ENCODE measurements at regions not wholly inside any gene's neighbourhood (a gene's known extent, or its start where the extent isn't known, plus 50 kb on each side); places are given as distances from the start of the nearest gene placed in this dataset.
"Not testable (repeated sequence)": the region's sequence is repeated elsewhere in the genome, so short reads cannot be mapped to it uniquely, and the experiment has no call there.

DNA sequence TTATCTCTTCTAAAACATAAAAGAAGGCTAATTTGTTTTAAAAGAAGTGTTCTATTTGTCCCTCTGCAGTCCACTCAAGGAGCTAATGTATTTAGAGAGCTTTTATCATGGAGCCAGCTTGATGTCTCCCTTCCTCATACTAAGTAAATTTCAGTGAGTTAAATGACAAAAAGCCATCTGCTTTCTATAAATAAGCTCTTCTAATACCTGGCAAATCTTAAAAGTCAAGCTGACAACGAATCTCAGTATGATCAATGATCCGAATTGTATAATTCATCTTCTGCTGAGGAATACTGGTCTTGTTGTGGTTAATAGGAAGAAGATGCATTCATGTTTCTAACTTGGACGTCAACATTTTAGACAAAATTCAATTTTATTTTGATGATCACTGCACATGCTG is 1390.7 kb downstream of the CDH8 start:
- H3K9me3 Mint-ChIP-seq = peaks cover 53% of the 10 kb centered on the region
- H3K4me1 Mint-ChIP-seq (ENCODE audit: low read depth) = no peaks in the 10 kb centered on the region
- no peaks in the 10 kb centered on the region for H3K36me3 Mint-ChIP-seq (ENCODE audit: low read depth)
- no peak overlapping the region for H3K27ac Mint-ChIP-seq
- H3K4me3 Mint-ChIP-seq (ENCODE audit: low read depth) = no peak overlapping the region
- intact Hi-C loops (cut with micrococcal nuclease) = no loop called here
- H3K27me3 Mint-ChIP-seq (ENCODE audit: low read depth) = no peaks in the 10 kb centered on the region
- no peak for DNase-seq (ENCODE audit: low spot score)

DNA sequence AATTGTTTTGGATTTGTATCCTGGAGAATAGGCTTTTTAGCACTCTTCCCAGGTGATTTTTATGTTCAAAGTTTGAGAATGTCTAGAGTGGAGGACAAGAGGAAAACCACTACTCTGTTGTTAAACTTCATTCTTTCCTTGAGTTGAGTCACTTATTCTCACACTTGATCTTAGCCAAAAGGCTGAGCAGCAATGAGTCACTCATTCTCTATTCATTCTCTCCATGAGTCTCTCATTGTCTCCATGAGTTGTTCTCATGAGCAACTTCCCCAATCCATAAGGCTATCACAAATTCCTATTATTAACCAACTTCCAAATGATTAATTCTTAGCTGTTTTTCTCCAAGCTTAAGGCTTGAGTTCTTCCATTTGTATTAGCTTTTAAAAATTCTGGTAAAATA is 1393.3 kb downstream of the CDH8 start:
- Mint-ChIP-seq H3K27ac (no peak overlapping the region), H3K27me3 (ENCODE audit: low read depth) (no peaks in the 10 kb centered on the region), H3K9me3 (peaks cover 48% of the 10 kb centered on the region), H3K36me3 (ENCODE audit: low read depth) (no peaks in the 10 kb centered on the region), H3K4me1 (ENCODE audit: low read depth) (no peaks in the 10 kb centered on the region), H3K4me3 (ENCODE audit: low read depth) (no peak overlapping the region)
- intact Hi-C loops (cut with micrococcal nuclease) = no loop called here
- DNase-seq (ENCODE audit: low spot score) = no peak

DNA sequence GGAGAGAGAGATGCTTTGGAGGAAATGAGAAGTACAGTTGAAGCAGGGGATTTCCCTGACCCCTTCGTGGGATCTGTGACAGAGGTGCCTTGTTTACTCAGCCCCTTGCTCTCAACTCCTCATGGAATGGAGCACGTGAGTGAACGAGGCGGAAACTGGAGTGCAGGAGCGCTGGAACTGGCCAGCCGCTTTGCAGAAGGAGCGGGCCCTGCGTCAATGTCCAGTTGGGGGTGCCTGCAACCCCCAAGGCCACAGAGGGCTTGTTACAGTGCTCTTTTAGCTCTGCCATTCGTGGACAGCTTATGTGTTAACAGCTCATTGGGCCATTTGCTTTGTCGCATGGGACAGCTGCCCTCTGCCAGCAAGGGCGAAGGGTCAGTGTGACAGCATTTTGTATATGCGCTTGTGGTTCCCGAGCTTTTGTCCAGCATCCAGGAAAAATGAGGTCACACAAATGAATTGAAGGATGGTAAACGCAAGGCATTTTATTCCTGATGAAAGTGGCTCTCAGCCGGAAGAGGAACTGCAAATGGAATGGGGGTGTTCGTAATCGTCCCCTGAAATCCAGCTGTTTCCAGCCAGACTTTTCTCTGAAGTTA is 1395.1 kb downstream of the CDH8 start:
- Mint-ChIP-seq H3K4me1 (ENCODE audit: low read depth) (no peaks in the 10 kb centered on the region), H3K27ac (no peak overlapping the region), H3K36me3 (ENCODE audit: low read depth) (no peaks in the 10 kb centered on the region), H3K27me3 (ENCODE audit: low read depth) (no peaks in the 10 kb centered on the region), H3K9me3 (peaks cover 43% of the 10 kb centered on the region), H3K4me3 (ENCODE audit: low read depth) (no peak overlapping the region)
- intact Hi-C loops (cut with micrococcal nuclease) = no loop called here
- DNase-seq (ENCODE audit: low spot score) = no peak

DNA sequence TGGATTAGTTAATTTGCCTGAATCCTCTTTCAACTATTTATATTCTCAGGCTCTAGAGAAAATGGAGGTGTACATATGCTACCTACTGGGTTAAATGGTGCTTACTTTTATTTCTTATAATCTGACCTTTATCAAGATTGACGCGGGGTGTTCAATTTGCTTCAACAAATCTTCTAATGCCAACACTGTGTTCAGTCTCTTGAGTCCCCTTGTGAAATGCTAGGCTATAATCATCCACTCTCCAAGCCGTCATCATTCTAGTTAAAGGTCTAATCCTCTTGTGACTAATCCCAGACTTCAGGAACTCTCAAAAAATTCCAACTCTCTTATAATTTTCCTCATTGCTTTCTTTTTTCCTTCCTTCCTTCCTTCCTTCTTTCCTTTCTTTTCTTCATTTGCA is 1396.2 kb downstream of the CDH8 start:
- no peaks in the 10 kb centered on the region for H3K4me1 Mint-ChIP-seq (ENCODE audit: low read depth)
- DNase-seq (ENCODE audit: low spot score) = no peak
- H3K27me3 Mint-ChIP-seq (ENCODE audit: low read depth) = no peaks in the 10 kb centered on the region
- no peaks in the 10 kb centered on the region for H3K36me3 Mint-ChIP-seq (ENCODE audit: low read depth)
- no peak overlapping the region for H3K27ac Mint-ChIP-seq
- H3K9me3 Mint-ChIP-seq = peaks cover 45% of the 10 kb centered on the region
- intact Hi-C loops (cut with micrococcal nuclease) = no loop called here
- no peak overlapping the region for H3K4me3 Mint-ChIP-seq (ENCODE audit: low read depth)

- H3K27me3 Mint-ChIP-seq (ENCODE audit: low read depth) = not testable (repeated sequence)
Measured at GRCh38 chr16:60636636-60637035, 1399.6 kb downstream of the CDH8 start.

DNA sequence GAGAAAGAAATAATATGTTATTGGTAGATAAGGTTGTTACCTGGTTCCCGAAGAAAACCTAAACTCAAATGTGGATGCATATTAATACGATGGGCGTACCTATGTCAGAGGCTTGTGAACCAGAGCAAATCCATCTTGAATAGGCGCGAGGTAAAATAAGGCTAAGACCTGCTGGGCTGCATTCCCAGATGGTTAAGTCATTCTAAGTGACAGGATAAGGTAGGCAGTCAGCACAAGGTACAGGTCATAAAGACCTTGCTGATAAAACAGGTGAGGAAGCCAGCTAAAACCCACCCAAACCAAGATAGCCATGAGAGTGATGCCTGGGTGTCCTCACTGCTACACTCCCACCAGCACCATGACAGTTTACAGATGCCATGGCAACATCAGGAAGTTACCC is 1400.1 kb downstream of the CDH8 start:
- no peaks in the 10 kb centered on the region for H3K36me3 Mint-ChIP-seq (ENCODE audit: low read depth)
- H3K4me3 Mint-ChIP-seq (ENCODE audit: low read depth) = no peak overlapping the region
- no peak overlapping the region for H3K27ac Mint-ChIP-seq
- DNase-seq (ENCODE audit: low spot score) = no peak
- H3K9me3 Mint-ChIP-seq = peaks cover 40% of the 10 kb centered on the region
- no peaks in the 10 kb centered on the region for H3K4me1 Mint-ChIP-seq (ENCODE audit: low read depth)
- intact Hi-C loops (cut with micrococcal nuclease) = no loop called here
- H3K27me3 Mint-ChIP-seq (ENCODE audit: low read depth) = no peaks in the 10 kb centered on the region

More at GRCh38 chr16:60636636-60637035, 1399.6 kb downstream of the CDH8 start:
- H3K9me3 Mint-ChIP-seq = peaks cover 45% of the 10 kb centered on the region
- intact Hi-C loops (cut with micrococcal nuclease); H3K4me3 Mint-ChIP-seq (ENCODE audit: low read depth); H3K27ac Mint-ChIP-seq; DNase-seq (ENCODE audit: low spot score); H3K36me3 Mint-ChIP-seq (ENCODE audit: low read depth); H3K4me1 Mint-ChIP-seq (ENCODE audit: low read depth): not testable (repeated sequence)

DNA sequence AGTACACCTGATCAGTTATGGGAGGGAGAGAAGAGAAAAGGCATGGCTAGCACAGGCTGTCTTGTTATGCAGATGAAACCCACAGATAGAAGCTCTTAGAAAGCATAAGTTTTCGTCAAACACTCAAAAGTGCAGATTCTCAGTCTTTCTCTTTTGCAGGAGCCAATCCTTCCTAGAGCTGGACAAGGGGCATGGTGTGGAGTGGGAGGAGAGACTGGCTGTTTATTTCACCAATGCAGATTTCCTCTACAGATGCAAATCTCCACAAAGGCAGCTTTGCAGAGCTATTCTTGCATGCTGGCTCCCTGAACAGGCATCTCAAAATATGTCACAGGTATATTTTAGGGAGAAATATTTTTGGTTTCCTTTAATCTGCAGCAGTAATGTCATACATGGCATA is 1400.7 kb downstream of the CDH8 start:
- Mint-ChIP-seq H3K27ac (no peak overlapping the region), H3K9me3 (peaks cover 37% of the 10 kb centered on the region), H3K4me1 (ENCODE audit: low read depth) (no peaks in the 10 kb centered on the region), H3K27me3 (ENCODE audit: low read depth) (no peaks in the 10 kb centered on the region), H3K4me3 (ENCODE audit: low read depth) (no peak overlapping the region), H3K36me3 (ENCODE audit: low read depth) (no peaks in the 10 kb centered on the region)
- intact Hi-C loops (cut with micrococcal nuclease) = no loop called here
- DNase-seq (ENCODE audit: low spot score) = no peak

GRCh38 chr16:60611844-60612243 is 1424.4 kb downstream of the CDH8 start:
- no peak for DNase-seq (ENCODE audit: low spot score)
- Mint-ChIP-seq H3K4me1 (ENCODE audit: low read depth) (no peaks in the 10 kb centered on the region), H3K9me3 (peaks cover 45% of the 10 kb centered on the region), H3K27ac (no peak overlapping the region), H3K4me3 (ENCODE audit: low read depth) (no peak overlapping the region), H3K36me3 (ENCODE audit: low read depth) (no peaks in the 10 kb centered on the region), H3K27me3 (ENCODE audit: low read depth) (no peaks in the 10 kb centered on the region)
- intact Hi-C loops (cut with micrococcal nuclease) = no loop called here

GRCh38 chr16:60608971-60609370 is 1427.3 kb downstream of the CDH8 start:
- H3K4me3 Mint-ChIP-seq (ENCODE audit: low read depth) = no peak overlapping the region
- H3K9me3 Mint-ChIP-seq = peaks cover 42% of the 10 kb centered on the region
- no peaks in the 10 kb centered on the region for H3K27me3 Mint-ChIP-seq (ENCODE audit: low read depth)
- DNase-seq (ENCODE audit: low spot score) = no peak
- H3K27ac Mint-ChIP-seq = no peak overlapping the region
- intact Hi-C loops (cut with micrococcal nuclease) = no loop called here
- no peaks in the 10 kb centered on the region for H3K36me3 Mint-ChIP-seq (ENCODE audit: low read depth)
- no peaks in the 10 kb centered on the region for H3K4me1 Mint-ChIP-seq (ENCODE audit: low read depth)

DNA sequence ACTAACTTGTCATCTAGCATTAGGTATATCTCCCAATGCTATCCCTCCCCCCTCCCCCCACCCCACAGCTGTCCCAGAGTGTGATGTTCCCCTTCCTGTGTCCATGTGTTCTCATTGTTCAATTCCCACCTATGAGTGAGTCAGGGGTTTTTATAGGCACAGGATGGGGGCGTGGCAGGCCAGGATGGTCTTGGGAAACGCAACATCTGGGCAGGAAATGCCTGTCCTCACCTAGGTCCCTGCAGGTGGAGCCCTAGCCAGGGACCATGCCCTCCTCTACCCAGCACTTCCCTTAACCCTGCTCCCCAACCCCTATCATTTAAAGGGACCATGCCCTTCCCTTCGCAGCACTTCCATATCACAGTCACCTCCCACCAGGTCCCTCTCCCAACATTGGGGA is 1430.6 kb downstream of the CDH8 start:
- H3K4me1 Mint-ChIP-seq (ENCODE audit: low read depth); H3K4me3 Mint-ChIP-seq (ENCODE audit: low read depth); H3K27me3 Mint-ChIP-seq (ENCODE audit: low read depth); DNase-seq (ENCODE audit: low spot score); H3K27ac Mint-ChIP-seq; H3K36me3 Mint-ChIP-seq (ENCODE audit: low read depth); intact Hi-C loops (cut with micrococcal nuclease): not testable (repeated sequence)
- peaks cover 39% of the 10 kb centered on the region for H3K9me3 Mint-ChIP-seq

DNA sequence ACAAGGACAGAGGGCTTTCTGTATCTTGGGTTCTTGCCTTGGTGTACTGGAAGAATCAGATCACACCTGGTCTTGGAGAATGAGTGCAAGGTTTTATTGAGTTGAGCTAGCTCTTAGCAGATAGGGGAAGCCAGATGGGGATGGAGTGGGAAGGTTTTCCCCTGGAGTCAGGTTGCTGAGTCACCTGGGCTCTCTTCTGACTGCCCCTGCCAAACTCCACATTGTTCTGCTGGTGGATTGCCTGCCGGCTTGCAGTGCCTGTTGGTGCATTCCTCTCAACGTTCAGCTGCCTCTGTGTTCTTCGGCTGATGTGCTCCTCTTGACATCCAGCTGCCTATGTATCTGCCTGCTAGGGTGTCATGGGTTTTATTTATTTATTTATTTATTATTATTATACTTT is 1431.1 kb downstream of the CDH8 start:
- H3K4me1 Mint-ChIP-seq (ENCODE audit: low read depth) = no peaks in the 10 kb centered on the region
- peaks cover 40% of the 10 kb centered on the region for H3K9me3 Mint-ChIP-seq
- no peak overlapping the region for H3K4me3 Mint-ChIP-seq (ENCODE audit: low read depth)
- DNase-seq (ENCODE audit: low spot score) = no peak
- no peaks in the 10 kb centered on the region for H3K36me3 Mint-ChIP-seq (ENCODE audit: low read depth)
- intact Hi-C loops (cut with micrococcal nuclease) = no loop called here
- no peaks in the 10 kb centered on the region for H3K27me3 Mint-ChIP-seq (ENCODE audit: low read depth)
- no peak overlapping the region for H3K27ac Mint-ChIP-seq

DNA sequence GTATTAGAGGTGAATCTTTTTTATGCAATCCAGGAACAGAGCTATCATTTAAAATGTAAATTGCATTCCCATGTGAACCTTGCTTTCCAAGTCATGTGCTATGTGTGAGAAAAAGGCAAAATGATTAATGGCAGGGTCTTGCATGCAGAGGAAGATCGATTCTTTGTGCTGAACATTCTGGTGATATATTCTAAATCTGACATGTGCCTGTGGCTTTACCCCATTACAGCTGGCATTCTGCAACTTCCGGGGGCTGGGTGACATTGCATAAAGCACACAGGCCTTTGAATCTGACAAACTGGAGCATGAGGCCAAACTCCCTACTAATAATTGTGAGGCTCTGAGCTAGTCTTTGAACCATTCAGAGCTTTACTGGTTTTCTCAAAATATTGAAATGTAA is 1449.7 kb downstream of the CDH8 start:
- Mint-ChIP-seq H3K4me1 (ENCODE audit: low read depth) (no peaks in the 10 kb centered on the region), H3K27me3 (ENCODE audit: low read depth) (no peaks in the 10 kb centered on the region), H3K36me3 (ENCODE audit: low read depth) (no peaks in the 10 kb centered on the region), H3K27ac (no peak overlapping the region), H3K9me3 (peaks cover 43% of the 10 kb centered on the region), H3K4me3 (ENCODE audit: low read depth) (no peak overlapping the region)
- intact Hi-C loops (cut with micrococcal nuclease) = no loop called here
- no peak for DNase-seq (ENCODE audit: low spot score)

GRCh38 chr16:60582528-60582927 is 1453.7 kb downstream of the CDH8 start:
- Mint-ChIP-seq H3K27me3 (ENCODE audit: low read depth) (no peaks in the 10 kb centered on the region), H3K36me3 (ENCODE audit: low read depth) (no peaks in the 10 kb centered on the region), H3K4me1 (ENCODE audit: low read depth) (no peaks in the 10 kb centered on the region)

GRCh38 chr16:60566901-60567300 is 1469.3 kb downstream of the CDH8 start:
- no peak overlapping the region for H3K27ac Mint-ChIP-seq
- H3K27me3 Mint-ChIP-seq (ENCODE audit: low read depth) = no peaks in the 10 kb centered on the region
- intact Hi-C loops (cut with micrococcal nuclease) = no loop called here
- no peaks in the 10 kb centered on the region for H3K4me1 Mint-ChIP-seq (ENCODE audit: low read depth)
- DNase-seq (ENCODE audit: low spot score) = no peak
- H3K9me3 Mint-ChIP-seq = peaks cover 46% of the 10 kb centered on the region
- H3K36me3 Mint-ChIP-seq (ENCODE audit: low read depth) = no peaks in the 10 kb centered on the region
- no peak overlapping the region for H3K4me3 Mint-ChIP-seq (ENCODE audit: low read depth)

More at GRCh38 chr16:60582528-60582927, 1453.7 kb downstream of the CDH8 start:
- DNase-seq (ENCODE audit: low spot score) = no peak
- intact Hi-C loops (cut with micrococcal nuclease) = no loop called here
- H3K27ac Mint-ChIP-seq = no peak overlapping the region
- peaks cover 56% of the 10 kb centered on the region for H3K9me3 Mint-ChIP-seq
- H3K4me3 Mint-ChIP-seq (ENCODE audit: low read depth) = no peak overlapping the region
